Astrocyte of the cerebellum (primary cell): ENCODE measurements at regions not wholly inside any gene's neighbourhood (a gene's known extent, or its start where the extent isn't known, plus 50 kb on each side); places are given as distances from the start of the nearest gene placed in this dataset.
A peak's percentile ranks its signal among the peaks of the same experiment; 100 is the strongest.

Experiments
- DNase-seq: peaks from one replicate; pipeline ENCODE4 v3.0.0-alpha.2; 2011; ENCODE audit warnings: low read depth
- H3K4me3 ChIP-seq: 2 replicates; pipeline ENCODE4 v1.5.1; 2011; ENCODE audit warnings: mild to moderate bottlenecking, low read depth, low read length, moderate library complexity
- in situ Hi-C: cut with HindIII; loops from 2 replicates; pipeline ENCODE4 v1.10.0; 2017; ENCODE audit warnings: low sequenced_read_pairs
- TF ChIP-seq, protein P1 (sequence below): IDR thresholded peaks from 2 replicates; pipeline ENCODE4 v1.5.1; 2012; ENCODE audit warnings: low read length, low read depth, moderate library complexity, mild to moderate bottlenecking; ENCODE audit errors: missing control alignments

DNA sequence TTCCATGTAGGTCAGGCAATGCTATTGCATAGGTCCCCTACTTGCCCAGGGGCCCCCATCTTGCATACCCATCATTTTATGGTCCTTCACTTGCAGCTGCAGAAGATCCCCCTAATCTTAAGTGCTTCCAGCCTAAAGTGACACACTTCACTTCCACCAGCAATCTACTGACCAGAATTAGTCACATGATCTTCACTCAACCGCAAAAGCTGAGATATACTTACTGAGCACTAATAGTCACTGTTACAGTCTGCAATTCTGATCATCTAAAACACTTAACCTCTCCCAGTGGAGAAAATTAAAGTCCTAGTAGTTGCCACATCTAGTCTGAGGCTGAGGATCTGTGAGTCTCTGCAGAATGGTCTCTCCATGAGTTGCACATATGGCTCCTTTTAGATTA lies 82.1 kb downstream of the AREG start:
- DNase-seq: no peak
- no peak overlapping the region for H3K4me3 ChIP-seq
- TF ChIP-seq, protein P1, sequence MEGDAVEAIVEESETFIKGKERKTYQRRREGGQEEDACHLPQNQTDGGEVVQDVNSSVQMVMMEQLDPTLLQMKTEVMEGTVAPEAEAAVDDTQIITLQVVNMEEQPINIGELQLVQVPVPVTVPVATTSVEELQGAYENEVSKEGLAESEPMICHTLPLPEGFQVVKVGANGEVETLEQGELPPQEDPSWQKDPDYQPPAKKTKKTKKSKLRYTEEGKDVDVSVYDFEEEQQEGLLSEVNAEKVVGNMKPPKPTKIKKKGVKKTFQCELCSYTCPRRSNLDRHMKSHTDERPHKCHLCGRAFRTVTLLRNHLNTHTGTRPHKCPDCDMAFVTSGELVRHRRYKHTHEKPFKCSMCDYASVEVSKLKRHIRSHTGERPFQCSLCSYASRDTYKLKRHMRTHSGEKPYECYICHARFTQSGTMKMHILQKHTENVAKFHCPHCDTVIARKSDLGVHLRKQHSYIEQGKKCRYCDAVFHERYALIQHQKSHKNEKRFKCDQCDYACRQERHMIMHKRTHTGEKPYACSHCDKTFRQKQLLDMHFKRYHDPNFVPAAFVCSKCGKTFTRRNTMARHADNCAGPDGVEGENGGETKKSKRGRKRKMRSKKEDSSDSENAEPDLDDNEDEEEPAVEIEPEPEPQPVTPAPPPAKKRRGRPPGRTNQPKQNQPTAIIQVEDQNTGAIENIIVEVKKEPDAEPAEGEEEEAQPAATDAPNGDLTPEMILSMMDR: no peak
- in situ Hi-C loops: no loop called here

DNA sequence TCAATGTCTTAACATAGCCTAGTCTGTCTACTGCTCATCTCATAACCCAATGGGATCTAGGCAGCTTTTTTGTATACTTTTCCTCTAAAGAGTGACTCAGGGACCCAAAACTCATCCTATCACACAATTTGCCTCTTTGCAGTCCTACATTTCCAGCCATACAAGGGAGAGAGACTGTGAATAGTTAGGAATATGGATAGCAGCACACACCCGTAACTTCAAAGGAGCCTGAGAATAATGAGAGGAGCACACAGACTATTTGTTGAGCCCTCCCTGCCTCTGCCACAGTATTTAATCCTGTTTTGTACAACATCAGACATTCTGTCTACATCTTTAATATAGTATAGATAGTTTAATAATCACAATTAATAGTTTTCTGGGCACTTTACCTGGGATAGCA lies 83.2 kb downstream of the AREG start:
- TF ChIP-seq, protein P1: no peak
- DNase-seq: no peak
- H3K4me3 ChIP-seq: no peak overlapping the region
- in situ Hi-C loops: no loop called here

DNA sequence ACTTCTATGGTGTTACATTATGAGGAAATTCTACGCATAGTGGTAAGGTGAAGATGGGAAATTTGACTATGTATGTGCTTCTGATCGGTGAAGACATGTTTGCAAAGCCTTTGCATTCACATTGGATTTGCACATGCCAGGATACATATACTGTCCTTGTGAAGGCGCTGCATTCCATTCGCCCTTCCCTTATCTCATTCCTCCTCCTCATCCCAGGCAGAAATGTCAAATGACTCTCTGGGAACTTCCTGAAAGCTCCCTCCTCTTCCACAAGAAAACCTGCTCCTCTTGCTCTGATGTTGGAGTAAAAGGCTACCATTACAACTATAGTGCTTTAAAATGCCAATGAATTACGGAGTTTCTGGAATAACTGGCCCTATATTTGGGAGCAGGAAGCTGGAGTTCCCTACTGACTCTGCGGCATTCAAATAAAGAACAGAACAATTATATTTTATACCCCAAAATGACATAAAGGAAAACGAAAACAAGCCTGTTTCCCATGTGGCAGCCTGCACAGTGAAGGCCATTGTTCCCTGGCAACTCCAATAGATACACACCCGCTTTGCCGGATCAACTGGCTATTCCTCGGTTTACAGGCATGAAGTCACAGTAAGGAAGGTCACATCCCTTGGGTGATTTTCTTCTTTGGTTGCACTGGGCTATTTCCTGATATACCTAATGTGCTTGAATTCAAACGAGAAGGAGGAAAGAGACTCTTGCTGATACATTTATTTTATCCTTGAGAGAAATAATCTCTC lies 84.5 kb downstream of the AREG start:
- DNase-seq: no peak
- no peak overlapping the region for H3K4me3 ChIP-seq
- TF ChIP-seq, protein P1: no peak
- in situ Hi-C loops: no loop called here

DNA sequence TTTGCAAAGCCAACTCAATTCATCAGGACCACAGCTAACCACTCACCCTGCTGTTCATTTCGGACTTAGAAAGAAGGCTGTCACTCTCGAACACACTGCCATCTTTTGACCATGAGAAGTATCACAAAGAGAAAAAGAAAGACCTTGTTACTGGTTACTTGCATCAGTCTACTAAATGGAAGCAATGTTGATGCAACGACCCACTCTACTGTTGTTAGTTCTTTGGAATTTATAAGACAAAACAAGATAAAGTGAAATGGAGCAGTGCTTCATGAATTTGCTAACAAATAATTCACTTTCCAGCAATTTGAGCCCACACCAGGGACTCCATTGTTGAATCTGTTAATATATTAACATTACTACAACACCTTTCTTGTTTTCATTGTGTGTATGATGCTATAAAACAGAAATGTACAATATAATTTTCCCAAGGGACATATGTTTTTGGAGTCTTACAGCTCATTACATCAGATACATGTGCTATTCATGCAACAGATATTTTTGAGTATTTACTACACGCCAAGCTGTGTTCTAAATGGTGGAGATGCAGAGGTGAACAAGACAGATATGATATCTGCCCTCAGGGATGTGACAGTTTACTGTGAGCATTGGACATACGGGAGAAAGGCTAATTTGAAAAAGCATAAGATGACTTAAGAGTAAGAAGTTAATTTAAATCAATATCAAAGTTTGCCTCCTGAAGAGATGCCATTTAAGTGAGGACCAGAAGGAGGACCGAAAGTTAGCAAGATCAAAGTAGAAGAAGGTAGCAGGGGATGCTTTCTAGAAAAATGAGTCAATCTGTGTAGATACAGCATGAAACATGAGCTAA lies 87.2 kb downstream of the AREG start:
- in situ Hi-C loops: no loop called here
- peak; percentile 67 for DNase-seq
- no peak overlapping the region for H3K4me3 ChIP-seq
- TF ChIP-seq, protein P1: peak; percentile 60

DNA sequence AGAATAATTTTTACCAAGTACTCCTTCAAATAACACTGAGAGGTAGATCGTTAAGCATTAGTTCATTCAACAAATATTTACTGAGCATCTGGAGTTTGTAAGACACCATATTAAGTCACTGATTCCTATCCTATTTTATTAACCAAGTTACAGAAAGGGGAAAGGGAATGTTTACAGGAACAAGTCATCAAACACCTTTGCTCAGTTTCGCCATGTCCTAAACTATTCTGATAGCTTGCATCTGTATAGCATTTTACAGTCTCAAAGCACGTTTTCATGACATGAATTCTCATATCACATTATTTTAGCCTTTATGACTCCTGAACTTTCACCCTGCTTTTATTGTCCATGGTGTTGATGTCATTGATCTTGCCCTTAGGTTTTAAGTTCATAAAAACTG lies 89.2 kb downstream of the AREG start:
- TF ChIP-seq, protein P1: no peak
- no peak overlapping the region for H3K4me3 ChIP-seq
- in situ Hi-C loops: no loop called here
- DNase-seq: no peak

DNA sequence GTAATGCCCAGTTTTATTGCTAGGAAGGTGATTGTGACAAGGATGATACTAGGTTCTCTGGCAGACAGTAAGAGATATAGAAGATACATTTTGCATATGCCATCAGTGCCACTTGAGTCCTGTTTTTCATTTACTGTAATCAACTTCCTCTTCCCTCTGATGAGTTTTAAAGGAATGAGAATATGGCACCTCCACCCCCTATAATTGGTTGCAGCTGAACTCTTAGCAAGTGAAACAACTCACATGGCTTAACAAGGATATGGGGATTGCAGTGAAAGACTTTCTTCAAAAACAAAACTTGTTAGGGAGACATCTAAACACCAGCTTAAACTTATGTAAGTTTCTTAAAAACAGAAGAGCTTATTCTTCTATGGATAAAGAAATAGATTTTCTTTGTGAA lies 90.0 kb downstream of the AREG start:
- in situ Hi-C loops: no loop called here
- H3K4me3 ChIP-seq: no peak overlapping the region
- TF ChIP-seq, protein P1: no peak
- no peak for DNase-seq
